ENCODE measurements at regions not wholly inside any gene's neighbourhood (a gene's known extent, or its start where the extent isn't known, plus 50 kb on each side); places are given as distances from the start of the nearest gene placed in this dataset.
"Not testable (repeated sequence)": the region's sequence is repeated elsewhere in the genome, so short reads cannot be mapped to it uniquely, and the experiment has no call there.

GRCh38 chr22:22817468-22818201 lies 70.0 kb upstream of the IGLL5 start:
- H3K27me3 ChIP-seq (ENCODE audit: control insufficient read depth, insufficient read depth, low read length): peaks cover 32% of the 10 kb centered on the region
- H3K4me3 ChIP-seq (ENCODE audit: low read length): no peak overlapping the region
- H3K9me3 ChIP-seq (replicated peaks; ENCODE audit: low read length): no peaks in the 10 kb centered on the region
- H3K4me1 ChIP-seq (ENCODE audit: control insufficient read depth, insufficient read depth, low read length): no peaks in the 10 kb centered on the region
- H3K36me3 ChIP-seq (ENCODE audit: insufficient read depth, low read length): no peaks in the 10 kb centered on the region
- H3K9ac ChIP-seq (ENCODE audit: low read depth, low read length): no peak overlapping the region
- no peak overlapping the region for H3K4me2 ChIP-seq (ENCODE audit: low read length)

- no peaks in the 10 kb centered on the region for H3K36me3 ChIP-seq (ENCODE audit: insufficient read depth, low read length)
- H3K9ac ChIP-seq (ENCODE audit: low read depth, low read length): no peak overlapping the region
- no peaks in the 10 kb centered on the region for H3K4me1 ChIP-seq (ENCODE audit: control insufficient read depth, insufficient read depth, low read length)
- peaks cover 32% of the 10 kb centered on the region for H3K27me3 ChIP-seq (ENCODE audit: control insufficient read depth, insufficient read depth, low read length)
- no peaks in the 10 kb centered on the region for H3K9me3 ChIP-seq (replicated peaks; ENCODE audit: low read length)
- H3K4me3 ChIP-seq (ENCODE audit: low read length): no peak overlapping the region
- no peak overlapping the region for H3K4me2 ChIP-seq (ENCODE audit: low read length)
These were observed 69.4 kb upstream of the IGLL5 start for GRCh38 chr22:22818202-22818538.

- Histone ChIP-seq H3K9ac (ENCODE audit: low read depth, low read length) (no peak overlapping the region), H3K9me3 (replicated peaks; ENCODE audit: low read length) (no peaks in the 10 kb centered on the region), H3K4me1 (ENCODE audit: control insufficient read depth, insufficient read depth, low read length) (no peaks in the 10 kb centered on the region), H3K4me2 (ENCODE audit: low read length) (no peak overlapping the region), H3K4me3 (ENCODE audit: low read length) (no peak overlapping the region), H3K27me3 (ENCODE audit: control insufficient read depth, insufficient read depth, low read length) (peaks cover 30% of the 10 kb centered on the region), H3K36me3 (ENCODE audit: insufficient read depth, low read length) (no peaks in the 10 kb centered on the region)
These were observed 68.5 kb upstream of the IGLL5 start for GRCh38 chr22:22818861-22819855.

- H3K9me3 ChIP-seq (replicated peaks; ENCODE audit: low read length): no peaks in the 10 kb centered on the region
- peaks cover 25% of the 10 kb centered on the region for H3K27me3 ChIP-seq (ENCODE audit: control insufficient read depth, insufficient read depth, low read length)
- H3K4me1 ChIP-seq (ENCODE audit: control insufficient read depth, insufficient read depth, low read length): no peaks in the 10 kb centered on the region
- no peaks in the 10 kb centered on the region for H3K36me3 ChIP-seq (ENCODE audit: insufficient read depth, low read length)
- H3K9ac ChIP-seq (ENCODE audit: low read depth, low read length): no peak overlapping the region
- no peak overlapping the region for H3K4me3 ChIP-seq (ENCODE audit: low read length)
- no peak overlapping the region for H3K4me2 ChIP-seq (ENCODE audit: low read length)
These were observed 67.5 kb upstream of the IGLL5 start for GRCh38 chr22:22820076-22820475.

GRCh38 chr22:22820626-22821025 lies 67.0 kb upstream of the IGLL5 start:
- Histone ChIP-seq H3K4me2 (ENCODE audit: low read length) (no peak overlapping the region), H3K4me3 (ENCODE audit: low read length) (no peak overlapping the region), H3K36me3 (ENCODE audit: insufficient read depth, low read length) (no peaks in the 10 kb centered on the region), H3K27me3 (ENCODE audit: control insufficient read depth, insufficient read depth, low read length) (peaks cover 25% of the 10 kb centered on the region), H3K4me1 (ENCODE audit: control insufficient read depth, insufficient read depth, low read length) (no peaks in the 10 kb centered on the region), H3K9ac (ENCODE audit: low read depth, low read length) (no peak overlapping the region), H3K9me3 (replicated peaks; ENCODE audit: low read length) (no peaks in the 10 kb centered on the region)

- Histone ChIP-seq H3K9ac (ENCODE audit: low read depth, low read length) (no peak overlapping the region), H3K36me3 (ENCODE audit: insufficient read depth, low read length) (no peaks in the 10 kb centered on the region), H3K4me1 (ENCODE audit: control insufficient read depth, insufficient read depth, low read length) (no peaks in the 10 kb centered on the region), H3K9me3 (replicated peaks; ENCODE audit: low read length) (no peaks in the 10 kb centered on the region), H3K27me3 (ENCODE audit: control insufficient read depth, insufficient read depth, low read length) (peaks cover 25% of the 10 kb centered on the region), H3K4me3 (ENCODE audit: low read length) (no peak overlapping the region), H3K4me2 (ENCODE audit: low read length) (no peak overlapping the region)
These were observed 66.3 kb upstream of the IGLL5 start for GRCh38 chr22:22821340-22821739.

GRCh38 chr22:22822106-22822505 lies 65.5 kb upstream of the IGLL5 start:
- H3K9ac ChIP-seq (ENCODE audit: low read depth, low read length): no peak overlapping the region
- no peak overlapping the region for H3K4me3 ChIP-seq (ENCODE audit: low read length)
- no peaks in the 10 kb centered on the region for H3K9me3 ChIP-seq (replicated peaks; ENCODE audit: low read length)
- H3K4me1 ChIP-seq (ENCODE audit: control insufficient read depth, insufficient read depth, low read length): no peaks in the 10 kb centered on the region
- no peaks in the 10 kb centered on the region for H3K36me3 ChIP-seq (ENCODE audit: insufficient read depth, low read length)
- H3K27me3 ChIP-seq (ENCODE audit: control insufficient read depth, insufficient read depth, low read length): peaks cover 20% of the 10 kb centered on the region
- no peak overlapping the region for H3K4me2 ChIP-seq (ENCODE audit: low read length)

GRCh38 chr22:22822553-22822952 lies 65.1 kb upstream of the IGLL5 start:
- not testable (repeated sequence) for H3K36me3 ChIP-seq (ENCODE audit: insufficient read depth, low read length); H3K9ac ChIP-seq (ENCODE audit: low read depth, low read length); H3K4me3 ChIP-seq (ENCODE audit: low read length); H3K4me2 ChIP-seq (ENCODE audit: low read length); H3K4me1 ChIP-seq (ENCODE audit: control insufficient read depth, insufficient read depth, low read length); H3K9me3 ChIP-seq (replicated peaks; ENCODE audit: low read length)
- peaks cover 17% of the 10 kb centered on the region for H3K27me3 ChIP-seq (ENCODE audit: control insufficient read depth, insufficient read depth, low read length)

GRCh38 chr22:22823131-22823810 lies 64.3 kb upstream of the IGLL5 start:
- no peak overlapping the region for H3K4me2 ChIP-seq (ENCODE audit: low read length)
- no peaks in the 10 kb centered on the region for H3K36me3 ChIP-seq (ENCODE audit: insufficient read depth, low read length)
- H3K9me3 ChIP-seq (replicated peaks; ENCODE audit: low read length): no peaks in the 10 kb centered on the region
- no peak overlapping the region for H3K9ac ChIP-seq (ENCODE audit: low read depth, low read length)
- peaks cover 17% of the 10 kb centered on the region for H3K27me3 ChIP-seq (ENCODE audit: control insufficient read depth, insufficient read depth, low read length)
- H3K4me1 ChIP-seq (ENCODE audit: control insufficient read depth, insufficient read depth, low read length): no peaks in the 10 kb centered on the region
- H3K4me3 ChIP-seq (ENCODE audit: low read length): no peak overlapping the region

GRCh38 chr22:22824340-22825212 lies 63.0 kb upstream of the IGLL5 start:
- Histone ChIP-seq H3K9ac (ENCODE audit: low read depth, low read length) (no peak overlapping the region), H3K9me3 (replicated peaks; ENCODE audit: low read length) (no peaks in the 10 kb centered on the region), H3K4me3 (ENCODE audit: low read length) (no peak overlapping the region), H3K36me3 (ENCODE audit: insufficient read depth, low read length) (no peaks in the 10 kb centered on the region), H3K4me2 (ENCODE audit: low read length) (no peak overlapping the region), H3K4me1 (ENCODE audit: control insufficient read depth, insufficient read depth, low read length) (no peaks in the 10 kb centered on the region), H3K27me3 (ENCODE audit: control insufficient read depth, insufficient read depth, low read length) (peaks cover 17% of the 10 kb centered on the region)

- H3K27me3 ChIP-seq (ENCODE audit: control insufficient read depth, insufficient read depth, low read length): peaks cover 15% of the 10 kb centered on the region
These were observed 62.4 kb upstream of the IGLL5 start for GRCh38 chr22:22825213-22825593.

More at GRCh38 chr22:22825213-22825593, 62.4 kb upstream of the IGLL5 start:
- H3K36me3 ChIP-seq (ENCODE audit: insufficient read depth, low read length): no peaks in the 10 kb centered on the region
- no peak overlapping the region for H3K4me3 ChIP-seq (ENCODE audit: low read length)
- no peaks in the 10 kb centered on the region for H3K4me1 ChIP-seq (ENCODE audit: control insufficient read depth, insufficient read depth, low read length)
- no peaks in the 10 kb centered on the region for H3K9me3 ChIP-seq (replicated peaks; ENCODE audit: low read length)
- H3K4me2 ChIP-seq (ENCODE audit: low read length): no peak overlapping the region
- H3K9ac ChIP-seq (ENCODE audit: low read depth, low read length): no peak overlapping the region

Data from skeletal muscle satellite cell (primary cell).